IMR-90 (cell line): ENCODE measurements at regions not wholly inside any gene's neighbourhood (a gene's known extent, or its start where the extent isn't known, plus 50 kb on each side); places are given as distances from the start of the nearest gene placed in this dataset.
"Not testable (repeated sequence)": the region's sequence is repeated elsewhere in the genome, so short reads cannot be mapped to it uniquely, and the experiment has no call there.

Experiments used
- ATAC-seq: fragments of 200-7000 bp; cut with Tn5 transposase; 2 replicates; pipeline ENCODE4 v1.9.1; 2020; ENCODE audit warnings: low read depth, mild to moderate bottlenecking, moderate library complexity
- BruUV-seq: library from RNA; stranded (reverse); fragments of 400-500 nt; replicated peaks from 2 replicates; lab custom pipeline; 2021; lab: Mats Ljungman, UMichigan
- CTCF ChIA-PET: fragments of 300-600 bp; formaldehyde crosslinking; extraction: SDS; loops from one replicate; lab custom pipeline; 2021; ENCODE audit warnings: antibody characterized with exemption; lab: Yijun Ruan, JAX
- POLR2A ChIA-PET: fragments of 300-600 bp; sonication (Branson Sonifier 250); formaldehyde crosslinking; loops from one replicate; lab custom pipeline; 2022; ENCODE audit warnings: antibody characterized with exemption; ENCODE audit not compliant: unreplicated experiment; lab: Charles Lee
- DNase-seq: peaks from one replicate; pipeline ENCODE4 v3.0.0; 2013
- H2AFZ ChIP-seq: replicated peaks from 2 replicates; pipeline ENCODE3; 2013; ENCODE audit warnings: low read length, mild to moderate bottlenecking; ENCODE audit not compliant: poor library complexity
- H2AK5ac ChIP-seq: 2 replicates; pipeline ENCODE4 v1.6.1; 2013; ENCODE audit warnings: low read depth, low read length, inconsistent platforms
- H2AK9ac ChIP-seq: replicated peaks from 2 replicates; pipeline ENCODE3; 2013; ENCODE audit warnings: mild to moderate bottlenecking, low read depth, low read length, moderate library complexity; ENCODE audit not compliant: poor library complexity
- H2BK120ac ChIP-seq: 2 replicates; pipeline ENCODE4 v1.6.1; 2013; ENCODE audit warnings: low read depth, low read length, inconsistent platforms
- H2BK15ac ChIP-seq: 3 replicates; pipeline ENCODE4 v1.6.1; 2013; ENCODE audit warnings: low read depth, low read length, inconsistent platforms
- H2BK20ac ChIP-seq: 2 replicates; pipeline ENCODE4 v1.6.1; 2013; ENCODE audit warnings: low read depth, mild to moderate bottlenecking, inconsistent platforms, low read length, moderate library complexity
- H2BK5ac ChIP-seq: 2 replicates; pipeline ENCODE4 v1.6.1; 2013; ENCODE audit warnings: mild to moderate bottlenecking, low read depth, low read length, inconsistent platforms; ENCODE audit not compliant: poor library complexity, severe bottlenecking
- H3K14ac ChIP-seq: replicated peaks from 2 replicates; pipeline ENCODE4 v1.6.1; 2013; ENCODE audit warnings: low read depth, low read length, inconsistent platforms
- H3K18ac ChIP-seq: 2 replicates; pipeline ENCODE4 v1.6.1; 2013; ENCODE audit warnings: low read depth, low read length, control low read depth
- H3K23ac ChIP-seq: 2 replicates; pipeline ENCODE4 v1.6.1; 2013; ENCODE audit warnings: low read depth, low read length, inconsistent platforms
- H3K27ac ChIP-seq: 2 replicates; pipeline ENCODE4 v1.5.1; 2013; ENCODE audit warnings: mild to moderate bottlenecking, control low read depth, low read length; ENCODE audit not compliant: insufficient read depth
- H3K27me3 ChIP-seq: 2 replicates; pipeline ENCODE4 v1.6.1; 2013; ENCODE audit warnings: low read length; ENCODE audit not compliant: control insufficient read depth, insufficient read depth
- H3K36me3 ChIP-seq: 2 replicates; pipeline ENCODE4 v1.6.1; 2013; ENCODE audit warnings: low read length, mixed read lengths; ENCODE audit not compliant: control insufficient read depth, insufficient read depth
- H3K4ac ChIP-seq: 2 replicates; pipeline ENCODE4 v1.6.1; 2013; ENCODE audit warnings: low read depth, low read length, inconsistent platforms
- H3K4me1 ChIP-seq: 2 replicates; pipeline ENCODE4 v1.6.1; 2013; ENCODE audit warnings: low read length, mixed read lengths; ENCODE audit not compliant: control insufficient read depth, insufficient read depth
- H3K4me2 ChIP-seq: 2 replicates; pipeline ENCODE4 v1.6.1; 2013; ENCODE audit warnings: low read depth, mild to moderate bottlenecking, control low read depth, low read length, moderate library complexity
- H3K4me3 ChIP-seq: 2 replicates; pipeline ENCODE4 v1.5.1; 2013; ENCODE audit warnings: low read depth, mild to moderate bottlenecking, control low read depth, low read length, moderate library complexity; ENCODE audit not compliant: insufficient read depth
- H3K56ac ChIP-seq: 2 replicates; pipeline ENCODE4 v1.6.1; 2013; ENCODE audit warnings: low read length, inconsistent platforms; ENCODE audit not compliant: insufficient read depth; ENCODE audit errors: extremely low read depth
- H3K79me1 ChIP-seq, 2 experiments: 2 replicates each; pipeline ENCODE4 v1.6.1; 2013; ENCODE audit warnings: low read length in 2 of 2, inconsistent platforms in 1 of 2, low read depth in 1 of 2
- H3K9ac ChIP-seq: 2 replicates; pipeline ENCODE4 v1.6.1; 2013; ENCODE audit warnings: low read depth, low read length, control low read depth
- H3K9me1 ChIP-seq: 2 replicates; pipeline ENCODE4 v1.6.1; 2013; ENCODE audit warnings: low read length, inconsistent platforms; ENCODE audit not compliant: insufficient read depth
- H3K9me3 ChIP-seq: 2 replicates; pipeline ENCODE4 v1.6.1; 2013; ENCODE audit warnings: low read length; ENCODE audit not compliant: control insufficient read depth, insufficient read depth
- H4K20me1 ChIP-seq: 2 replicates; pipeline ENCODE4 v1.6.1; 2013; ENCODE audit warnings: low read length, inconsistent platforms; ENCODE audit not compliant: insufficient read depth
- H4K5ac ChIP-seq: 2 replicates; pipeline ENCODE4 v1.6.1; 2013; ENCODE audit warnings: mild to moderate bottlenecking, low read depth, low read length, control low read depth
- H4K8ac ChIP-seq, 2 experiments: 2 replicates each; pipeline ENCODE4 v1.6.1; 2013; ENCODE audit warnings: low read depth in 2 of 2, low read length in 2 of 2, control low read depth in 1 of 2, inconsistent platforms in 1 of 2
- H4K91ac ChIP-seq: 2 replicates; pipeline ENCODE4 v1.6.1; 2013; ENCODE audit warnings: low read depth, low read length, inconsistent platforms; ENCODE audit not compliant: insufficient read depth
- WGBS, 2 experiments: methylation state at CpG; one replicate each; pipeline versions ENCODE4 v1.1.5 to v1.1.7; 2013; ENCODE audit warnings: missing lambda C conversion rate in 2 of 2; ENCODE audit not compliant: insufficient read length in 1 of 2; ENCODE audit errors: extremely low coverage in 2 of 2; 5-methylcytosine and 5-hydroxymethylcytosine counted together
- dilution Hi-C: fragments of 300-500 bp; cut with HindIII; formaldehyde crosslinking; loops from one replicate; pipeline ENCODE4 v1.14.3; 2018; ENCODE audit warnings: low sequenced_read_pairs; ENCODE audit not compliant: unreplicated experiment
- in situ Hi-C: fragments of 300-500 bp; cut with MboI; formaldehyde crosslinking; loops from 3 replicates; pipeline ENCODE4 v1.14.3; 2019; ENCODE audit warnings: low sequenced_read_pairs, inconsistent platforms, mixed read lengths
- intact Hi-C: fragments of 100-400 bp; cut with micrococcal nuclease; formaldehyde crosslinking; loops from 2 replicates; pipeline ENCODE4 v1.10.0; 2022

- H3K9me3 ChIP-seq, H3K27ac ChIP-seq, H2BK5ac ChIP-seq, CTCF ChIA-PET, H4K5ac ChIP-seq, BruUV-seq, H3K9me1 ChIP-seq, H3K4me3 ChIP-seq, H3K23ac ChIP-seq, POLR2A ChIA-PET, H2BK15ac ChIP-seq, H3K27me3 ChIP-seq, H2AK9ac ChIP-seq, H4K8ac ChIP-seq, H2BK120ac ChIP-seq, H3K36me3 ChIP-seq, H2BK20ac ChIP-seq, H2AFZ ChIP-seq, DNase-seq, H3K4me1 ChIP-seq, dilution Hi-C loops, H3K56ac ChIP-seq, H4K20me1 ChIP-seq, in situ Hi-C loops, H3K79me1 ChIP-seq, H3K4ac ChIP-seq, H4K91ac ChIP-seq, ATAC-seq, H3K9ac ChIP-seq, intact Hi-C loops, H3K14ac ChIP-seq, H3K4me2 ChIP-seq, H2AK5ac ChIP-seq, H3K18ac ChIP-seq: not testable (repeated sequence)
- no CpG with 5 or more reads among the region's 3 CpGs for WGBS, 2 experiments
Observed at GRCh38 chr17:15866015-15866414, 78.9 kb upstream of the ADORA2B start.

DNA sequence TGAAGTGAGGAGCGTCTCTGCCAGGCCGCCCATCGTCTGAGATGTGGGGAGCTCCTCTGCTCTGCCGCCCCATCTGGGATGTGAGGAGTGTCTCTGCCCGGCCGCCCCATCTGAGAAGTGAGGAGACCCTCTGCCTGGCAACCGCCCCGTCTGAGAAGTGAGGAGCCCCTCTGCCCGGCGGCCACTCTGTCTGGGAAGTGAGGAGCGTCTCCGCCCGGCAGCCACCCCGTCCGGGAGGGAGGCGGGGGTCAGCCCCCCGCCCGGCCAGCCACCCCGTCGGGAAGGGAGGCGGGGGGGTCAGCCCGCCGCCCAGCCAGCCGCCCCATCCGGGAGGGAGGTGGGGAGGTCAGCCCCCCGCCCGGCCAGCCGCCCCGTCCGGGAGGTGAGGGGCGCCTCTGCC, 77.6 kb upstream of the ADORA2B start:
- H3K36me3 ChIP-seq, H3K14ac ChIP-seq, intact Hi-C loops, H3K18ac ChIP-seq, H4K20me1 ChIP-seq, H2AK9ac ChIP-seq, H3K79me1 ChIP-seq, BruUV-seq, H3K4me1 ChIP-seq, dilution Hi-C loops, H3K23ac ChIP-seq, CTCF ChIA-PET, H4K5ac ChIP-seq, H2BK15ac ChIP-seq, H3K27ac ChIP-seq, H3K27me3 ChIP-seq, H2BK20ac ChIP-seq, POLR2A ChIA-PET, H3K4me2 ChIP-seq, H2BK120ac ChIP-seq, ATAC-seq, H3K4me3 ChIP-seq, H4K91ac ChIP-seq, H3K9me1 ChIP-seq, H2AK5ac ChIP-seq, DNase-seq, H3K9me3 ChIP-seq, H4K8ac ChIP-seq, in situ Hi-C loops, H2BK5ac ChIP-seq, H3K56ac ChIP-seq, H3K9ac ChIP-seq, H3K4ac ChIP-seq, H2AFZ ChIP-seq: not testable (repeated sequence)
- WGBS, 2 experiments, result no CpG with 5 or more reads among the region's 31 CpGs
